ENCODE measurements at regions not wholly inside any gene's neighbourhood (a gene's known extent, or its start where the extent isn't known, plus 50 kb on each side); places are given as distances from the start of the nearest gene placed in this dataset.

GRCh38 chr17:51402899-51403298, 142.6 kb downstream of the UTP18 start:
- Histone ChIP-seq H3K4me1 (no peaks in the 10 kb centered on the region), H3K27ac (no peak overlapping the region), H3K4me3 (no peak overlapping the region), H3K36me3 (no peaks in the 10 kb centered on the region), H3K9me3 (no peaks in the 10 kb centered on the region), H3K27me3 (no peaks in the 10 kb centered on the region)
- TF ChIP-seq CTCF (IDR thresholded peaks at IDR 0.05) = no peak
- no peak for TF ChIP-seq POLR2A (IDR thresholded peaks at IDR 0.05)
- no peak for TF ChIP-seq POLR2AphosphoS5 (IDR thresholded peaks at IDR 0.05; ENCODE audit: insufficient read depth in 1 of 2, low read depth in 1 of 2)
- intact Hi-C loops (cut with DNase I) = no loop called here
- DNase-seq (ENCODE audit: extremely low spot score in 2 of 2) = no peak

- Histone ChIP-seq H3K9me3 (no peaks in the 10 kb centered on the region), H3K27me3 (no peaks in the 10 kb centered on the region), H3K4me1 (no peaks in the 10 kb centered on the region), H3K36me3 (no peaks in the 10 kb centered on the region), H3K27ac (no peak overlapping the region), H3K4me3 (no peak overlapping the region)
- DNase-seq (ENCODE audit: extremely low spot score in 2 of 2) = no peak
- no peak for TF ChIP-seq POLR2A (IDR thresholded peaks at IDR 0.05)
- no peak for TF ChIP-seq CTCF (IDR thresholded peaks at IDR 0.05)
- TF ChIP-seq POLR2AphosphoS5 (IDR thresholded peaks at IDR 0.05; ENCODE audit: insufficient read depth in 1 of 2, low read depth in 1 of 2) = no peak
- intact Hi-C loops (cut with DNase I) = no loop called here
These were observed 147.2 kb downstream of the UTP18 start for GRCh38 chr17:51407576-51407975.

GRCh38 chr17:51419476-51419875, 159.1 kb downstream of the UTP18 start:
- intact Hi-C loops (cut with DNase I) = no loop called here
- H3K27me3 ChIP-seq = no peaks in the 10 kb centered on the region
- TF ChIP-seq POLR2A (IDR thresholded peaks at IDR 0.05) = no peak
- TF ChIP-seq CTCF (IDR thresholded peaks at IDR 0.05) = no peak
- TF ChIP-seq POLR2AphosphoS5 (IDR thresholded peaks at IDR 0.05; ENCODE audit: insufficient read depth in 1 of 2, low read depth in 1 of 2) = no peak

GRCh38 chr17:51421525-51421924, 161.2 kb downstream of the UTP18 start:
- no peak for TF ChIP-seq POLR2AphosphoS5 (IDR thresholded peaks at IDR 0.05; ENCODE audit: insufficient read depth in 1 of 2, low read depth in 1 of 2)
- TF ChIP-seq POLR2A (IDR thresholded peaks at IDR 0.05) = no peak
- intact Hi-C loops (cut with DNase I) = no loop called here
- no peak overlapping the region for H3K4me3 ChIP-seq
- H3K4me1 ChIP-seq = no peaks in the 10 kb centered on the region
- H3K27me3 ChIP-seq = no peaks in the 10 kb centered on the region
- H3K9me3 ChIP-seq = no peaks in the 10 kb centered on the region
- no peak for DNase-seq (ENCODE audit: extremely low spot score in 2 of 2)
- no peak overlapping the region for H3K27ac ChIP-seq
- no peaks in the 10 kb centered on the region for H3K36me3 ChIP-seq

More at GRCh38 chr17:51419476-51419875, 159.1 kb downstream of the UTP18 start:
- Histone ChIP-seq H3K27ac (no peak overlapping the region), H3K4me1 (no peaks in the 10 kb centered on the region), H3K4me3 (no peak overlapping the region), H3K9me3 (no peaks in the 10 kb centered on the region), H3K36me3 (no peaks in the 10 kb centered on the region)
- no peak for DNase-seq (ENCODE audit: extremely low spot score in 2 of 2)

- DNase-seq (ENCODE audit: extremely low spot score in 2 of 2) = no peak
- Histone ChIP-seq H3K4me3 (no peak overlapping the region), H3K27me3 (no peaks in the 10 kb centered on the region), H3K36me3 (no peaks in the 10 kb centered on the region), H3K27ac (no peak overlapping the region), H3K4me1 (no peaks in the 10 kb centered on the region), H3K9me3 (no peaks in the 10 kb centered on the region)
- intact Hi-C loops (cut with DNase I) = no loop called here
- TF ChIP-seq POLR2AphosphoS5 (IDR thresholded peaks at IDR 0.05; ENCODE audit: insufficient read depth in 1 of 2, low read depth in 1 of 2) (no peak), POLR2A (IDR thresholded peaks at IDR 0.05) (no peak), CTCF (IDR thresholded peaks at IDR 0.05) (no peak)
These were observed 162.3 kb downstream of the UTP18 start for GRCh38 chr17:51422634-51423033.
